RPMI7951 (cell line): ENCODE measurements at regions not wholly inside any gene's neighbourhood (a gene's known extent, or its start where the extent isn't known, plus 50 kb on each side); places are given as distances from the start of the nearest gene placed in this dataset.
"Not testable (repeated sequence)": the region's sequence is repeated elsewhere in the genome, so short reads cannot be mapped to it uniquely, and the experiment has no call there.

ENCODE experiments used
- DNase-seq: peaks from one replicate; pipeline ENCODE4 v3.0.0-alpha.2; 2012; ENCODE audit warnings: low read depth

DNA sequence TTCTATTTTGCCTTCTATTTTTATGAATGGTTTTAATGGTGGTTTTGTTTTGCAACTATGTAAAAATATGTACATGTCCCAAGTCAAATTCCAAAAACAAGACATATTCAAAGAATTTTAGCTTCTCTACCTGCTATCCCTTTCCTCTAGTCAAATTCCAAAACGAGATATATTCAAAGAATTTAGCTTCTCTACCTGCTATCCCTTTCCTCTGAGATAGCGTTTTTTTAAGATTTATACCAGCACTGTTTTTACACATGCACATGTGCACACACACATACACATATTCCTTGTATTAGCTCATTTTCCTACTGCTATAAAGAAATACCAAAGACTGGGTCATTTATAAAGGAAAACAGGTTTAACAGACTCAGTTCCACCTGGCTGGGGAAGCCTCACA lies 199.1 kb upstream of the ARL4C start:
- DNase-seq: no peak

- peak; percentile 90 for DNase-seq
These were observed 197.5 kb upstream of the ARL4C start for GRCh38 chr2:234694244-234695013.

- not testable (repeated sequence) for DNase-seq
These were observed 196.9 kb upstream of the ARL4C start for GRCh38 chr2:234693681-234694190.

DNA sequence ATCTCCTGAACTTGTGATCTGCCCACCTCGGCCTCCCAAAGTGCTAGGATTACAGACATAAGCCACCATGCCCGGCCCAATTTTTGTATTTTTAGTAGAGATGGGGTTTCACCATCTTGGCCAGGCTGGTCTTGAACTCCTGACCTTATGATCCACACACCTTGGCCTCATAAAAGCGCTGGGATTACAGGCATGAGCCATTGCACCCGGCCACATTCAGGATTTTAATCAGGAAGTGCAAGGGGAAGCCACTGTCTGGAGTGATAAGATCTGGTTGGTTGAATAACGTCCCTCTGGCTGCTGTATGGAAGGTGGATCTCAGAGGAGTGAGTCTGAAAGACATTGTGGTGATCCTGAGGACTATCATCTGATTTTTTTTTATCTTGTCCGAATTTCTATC lies 196.3 kb upstream of the ARL4C start:
- DNase-seq: not testable (repeated sequence)

DNA sequence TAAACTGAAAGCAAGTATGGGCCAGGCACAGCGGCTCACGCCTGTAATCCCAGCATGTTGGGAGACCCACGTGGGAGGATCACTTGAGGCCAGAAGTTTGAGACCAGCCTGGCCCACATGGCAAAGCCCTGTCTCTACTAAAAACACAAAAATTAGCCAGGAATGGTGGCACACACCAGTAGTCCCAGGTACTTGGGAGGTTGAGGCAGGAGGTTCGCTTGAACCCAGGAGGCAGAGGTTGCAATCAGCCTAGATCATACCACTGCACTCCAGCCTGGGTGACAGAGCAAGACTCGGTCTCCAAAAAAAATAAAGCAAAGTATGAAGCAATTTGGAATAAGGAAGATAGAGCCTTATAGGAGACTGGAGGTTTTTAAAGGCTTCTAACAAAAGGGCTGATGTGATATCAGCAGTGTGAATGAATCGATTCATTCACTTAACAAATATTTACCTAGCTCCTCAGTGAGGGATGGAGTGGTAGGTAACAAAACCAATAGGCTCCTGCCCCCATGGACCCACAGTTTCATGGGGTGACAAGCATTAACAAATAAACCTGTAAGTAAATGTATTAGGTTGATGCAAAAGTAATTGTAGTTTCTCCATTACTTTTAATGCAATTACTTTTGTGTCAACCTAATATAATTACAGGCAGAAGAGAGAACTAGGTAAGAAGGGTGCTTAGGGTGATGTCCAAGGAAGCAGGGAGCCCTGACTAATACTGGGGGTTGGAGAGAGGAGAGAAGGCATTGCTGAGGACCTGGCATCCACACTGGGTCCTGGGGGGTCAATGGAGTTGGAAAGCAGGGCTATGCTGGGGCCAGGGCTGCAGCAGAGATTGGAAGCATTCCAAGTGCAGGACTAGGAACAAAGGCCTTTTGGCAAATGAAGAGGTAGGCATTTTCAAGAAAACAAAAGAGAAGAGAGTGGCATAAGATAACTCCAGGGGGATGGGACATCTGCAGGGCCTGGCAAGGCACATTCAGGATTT lies 195.4 kb upstream of the ARL4C start:
- no peak for DNase-seq

GRCh38 chr2:234691214-234691575 lies 194.3 kb upstream of the ARL4C start:
- DNase-seq: peak; percentile 40

DNA sequence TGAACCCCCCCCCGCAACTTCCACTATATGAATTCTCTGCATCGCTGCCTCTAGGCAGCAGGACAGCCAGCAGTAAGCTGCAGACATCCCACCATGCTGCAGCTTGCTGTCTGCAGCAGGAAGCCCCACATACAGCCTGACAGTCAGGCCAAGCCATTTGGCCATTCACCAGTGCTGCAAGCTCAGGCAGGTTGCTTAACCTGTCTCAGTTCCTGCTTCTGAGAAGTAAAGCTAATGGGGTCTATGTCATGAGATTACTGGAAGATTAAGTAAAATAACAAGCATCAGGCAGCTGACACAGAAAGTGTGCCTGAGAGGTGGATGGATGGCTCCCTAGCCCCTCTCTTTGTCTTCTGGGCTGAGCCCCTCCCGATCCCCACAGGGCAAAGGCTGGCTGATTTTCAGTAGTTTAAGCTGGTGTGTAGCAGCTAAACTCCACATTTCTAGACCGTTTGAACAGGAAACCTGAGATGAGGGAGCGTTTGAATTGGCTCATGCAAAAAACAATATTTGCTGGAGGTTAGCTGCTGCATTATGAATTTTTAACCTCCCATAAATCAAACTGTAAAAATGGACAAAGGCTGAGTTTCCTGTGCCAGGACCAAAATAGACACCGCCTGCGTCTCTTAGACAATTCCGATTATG lies 193.8 kb upstream of the ARL4C start:
- peak; percentile 27 for DNase-seq

DNA sequence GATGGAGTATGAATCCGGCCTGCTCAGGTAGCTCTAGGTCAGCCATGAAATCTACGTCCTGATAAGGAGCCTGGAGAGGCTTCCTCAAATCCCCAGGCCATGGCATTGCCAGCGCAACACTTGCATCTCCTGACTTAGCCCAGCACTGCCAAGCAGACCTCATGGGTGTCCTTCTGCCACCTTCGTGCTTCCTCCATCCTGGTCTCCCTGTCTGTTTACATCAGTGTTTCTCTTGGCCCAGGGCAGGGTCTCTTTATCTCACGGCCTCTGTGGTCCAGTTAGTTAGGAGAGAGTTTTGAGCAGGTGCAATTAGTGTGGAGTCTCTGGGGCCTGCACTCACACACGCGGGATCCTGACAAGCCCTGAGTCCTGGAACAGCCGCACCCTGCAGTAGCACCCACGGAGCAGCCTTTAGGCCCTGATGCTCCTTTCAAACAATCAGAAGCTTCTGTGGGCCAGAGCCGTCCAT lies 193.1 kb upstream of the ARL4C start:
- no peak for DNase-seq

GRCh38 chr2:234687718-234688475 lies 191.0 kb upstream of the ARL4C start:
- DNase-seq: no peak

- peak; percentile 68 for DNase-seq
These were observed 189.4 kb upstream of the ARL4C start for GRCh38 chr2:234686088-234686890.

DNA sequence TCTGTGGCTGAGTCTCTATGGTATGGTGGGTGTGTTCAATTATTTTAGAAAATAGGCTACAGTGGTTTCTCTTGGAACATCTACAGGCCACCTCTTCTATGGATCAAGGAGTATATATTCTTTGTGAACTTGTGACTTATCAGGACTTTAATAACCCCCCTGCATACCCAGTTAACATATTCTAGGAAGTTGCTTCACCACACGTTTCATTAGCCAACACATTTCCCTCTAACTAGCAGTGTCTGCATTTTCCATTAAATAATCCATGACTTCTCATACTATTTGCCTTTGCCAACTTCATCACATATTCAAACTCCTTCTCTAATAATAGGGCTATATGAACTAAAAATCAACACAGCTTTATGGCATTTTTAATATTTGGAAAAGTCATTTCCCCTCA lies 187.6 kb upstream of the ARL4C start:
- no peak for DNase-seq

DNA sequence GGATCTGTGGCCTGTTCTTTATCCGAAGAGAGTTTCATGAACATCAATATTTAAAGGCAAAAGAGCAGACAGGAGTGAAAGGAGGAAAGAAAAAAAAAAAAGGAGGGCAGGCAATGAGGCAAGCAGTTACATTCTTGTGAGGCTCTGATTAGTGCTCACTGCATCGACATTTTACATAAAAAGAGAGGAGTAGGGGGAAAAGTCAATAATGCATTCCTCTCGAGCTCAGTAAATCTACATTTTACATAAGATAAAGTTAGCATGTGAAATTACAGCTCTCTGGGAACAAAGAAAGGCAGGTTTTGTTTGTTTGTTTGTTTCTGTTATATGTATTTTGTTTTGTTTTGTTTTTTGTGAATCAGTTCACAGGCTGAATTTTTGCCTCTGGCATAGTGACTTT lies 187.1 kb upstream of the ARL4C start:
- no peak for DNase-seq

DNA sequence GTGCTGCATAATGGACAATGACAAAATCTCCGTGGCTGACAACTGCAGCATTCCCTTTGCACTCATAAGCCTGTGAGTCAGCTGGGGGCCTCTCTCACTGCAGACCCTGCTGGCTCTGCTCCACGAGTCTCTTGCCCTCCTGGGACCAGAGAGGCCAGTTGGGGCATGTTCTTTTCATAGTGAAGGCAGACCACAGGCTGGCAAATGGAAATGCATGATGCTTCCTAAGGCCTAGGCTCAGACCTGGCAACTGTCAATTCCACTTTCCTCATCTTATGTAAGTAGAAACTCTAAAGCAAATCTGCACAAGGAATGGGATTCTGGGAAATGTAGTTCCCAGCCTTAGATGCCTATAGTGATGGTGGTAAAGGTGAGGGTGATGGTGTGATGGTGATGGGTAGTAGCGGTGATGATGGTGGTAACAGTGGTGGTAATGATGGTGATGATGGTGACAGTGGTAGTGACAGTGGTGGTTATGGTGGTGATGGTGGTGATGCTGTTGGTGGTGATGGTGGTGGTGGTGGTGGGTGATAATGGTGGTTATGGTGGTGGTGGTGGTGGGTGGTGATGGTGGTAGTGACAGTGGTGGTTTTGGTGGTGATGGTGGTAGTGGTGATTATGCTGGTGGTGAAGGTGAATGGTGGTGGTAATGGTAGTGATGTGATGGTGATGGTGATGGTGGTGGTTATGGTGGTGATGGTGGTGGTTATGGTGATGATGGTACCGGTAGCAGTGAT lies 185.8 kb upstream of the ARL4C start:
- peak; percentile 69 for DNase-seq

DNA sequence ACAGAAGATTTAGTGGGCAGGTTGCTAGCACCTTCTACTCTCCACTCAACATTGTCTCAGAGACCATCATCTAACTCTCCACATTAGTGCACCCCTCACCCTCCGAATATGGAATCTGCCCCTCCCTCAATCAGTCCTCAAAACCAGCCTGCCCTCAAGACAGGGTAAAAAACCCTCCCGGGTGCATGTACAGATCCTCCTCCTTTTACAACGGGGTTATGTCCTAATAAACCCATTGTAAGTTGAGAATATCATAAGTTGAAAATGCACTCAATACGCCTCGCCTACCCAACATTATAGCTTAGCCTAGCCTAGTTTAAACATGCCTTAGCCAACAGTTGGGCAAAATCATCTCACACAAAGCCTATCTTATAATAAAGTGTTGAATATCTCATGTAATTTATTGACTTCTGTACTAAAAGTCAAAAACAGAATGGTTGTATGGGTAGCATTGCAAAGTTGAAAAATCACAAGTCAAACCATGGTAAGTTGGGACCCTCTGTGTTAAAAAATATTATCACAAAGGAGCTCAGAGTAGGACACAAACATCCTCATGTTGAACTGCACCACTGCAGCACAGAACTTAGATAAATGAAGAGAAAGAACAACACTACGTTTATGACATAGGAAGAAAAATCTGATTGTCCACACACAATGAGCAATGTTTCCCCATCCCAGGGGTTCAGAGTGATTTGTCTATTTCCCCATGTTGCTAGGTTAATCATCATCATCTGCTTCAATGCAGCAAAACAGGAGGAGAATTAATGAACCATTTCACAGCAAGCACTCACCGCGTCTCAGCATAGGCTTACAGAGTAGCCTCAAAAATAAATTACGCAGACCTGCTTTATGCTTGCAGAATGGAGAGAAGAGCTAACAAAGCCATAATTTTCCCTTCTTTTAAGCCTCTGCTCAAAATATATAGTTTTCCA lies 184.1 kb upstream of the ARL4C start:
- DNase-seq: no peak

DNA sequence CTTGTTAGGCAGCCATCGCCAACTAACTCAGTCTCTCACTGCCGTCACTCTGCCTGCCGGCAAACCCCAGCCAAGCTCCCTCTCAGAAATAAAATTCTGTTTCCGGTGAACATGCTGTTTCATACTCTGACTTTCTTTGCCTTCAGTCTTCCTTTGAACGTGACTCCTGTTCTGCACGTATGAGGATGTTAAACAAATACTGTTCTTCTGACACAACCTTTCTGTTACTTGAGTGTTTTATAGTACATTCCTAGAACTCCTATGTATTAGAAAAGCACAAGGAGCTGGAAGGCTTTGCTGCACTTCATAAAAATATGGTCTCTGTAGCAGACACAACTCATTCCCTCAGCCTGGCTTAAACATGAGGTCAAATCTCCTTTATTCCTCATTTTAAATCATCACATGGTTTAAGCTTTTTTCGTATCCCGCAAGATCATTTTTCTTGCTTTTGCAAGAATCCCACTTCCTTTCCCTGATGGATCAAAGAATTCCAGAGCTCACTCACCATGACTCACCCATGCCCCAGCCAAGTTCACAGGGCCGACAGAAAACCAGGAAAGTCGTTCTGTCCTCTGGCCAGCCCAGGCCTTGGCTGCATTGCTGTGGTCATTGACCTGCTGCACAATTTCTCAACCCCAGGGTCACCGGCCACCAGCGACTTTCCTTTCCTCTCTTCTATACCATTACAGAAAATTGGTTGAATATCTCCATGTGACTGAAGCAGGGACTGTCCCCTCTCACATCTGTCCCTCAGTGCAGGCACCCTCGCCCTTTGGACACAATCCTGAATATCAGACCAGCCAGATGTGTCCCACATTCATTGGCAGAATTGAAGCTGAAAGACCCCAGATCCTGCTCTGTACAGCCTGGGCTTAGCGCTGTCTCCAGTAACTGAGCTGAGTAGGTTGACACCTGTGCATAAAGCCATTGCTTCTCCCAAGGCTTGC lies 183.1 kb upstream of the ARL4C start:
- peak; percentile 100 for DNase-seq

DNA sequence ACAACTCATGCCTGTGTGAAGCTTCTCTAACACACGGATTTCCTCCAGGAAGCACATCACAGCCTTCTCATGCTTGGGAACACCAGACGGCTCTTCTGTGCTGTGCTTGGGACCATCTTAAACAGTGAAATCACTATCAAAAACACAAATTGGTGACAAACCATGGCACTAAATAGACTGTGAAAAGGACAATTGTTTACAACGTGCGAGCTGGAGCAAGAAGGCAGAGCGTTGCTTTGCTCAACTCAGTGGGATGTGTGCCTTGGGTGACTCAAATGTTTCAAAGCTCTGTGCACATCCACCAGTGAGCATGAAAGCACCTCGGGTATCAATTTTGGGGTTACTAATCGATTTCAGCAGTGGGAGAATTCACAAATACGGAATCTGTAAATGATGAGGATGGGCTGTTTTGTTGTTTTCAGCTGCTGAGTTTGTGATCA lies 182.4 kb upstream of the ARL4C start:
- DNase-seq: no peak

- peak; percentile 100 for DNase-seq
These were observed 181.8 kb upstream of the ARL4C start for GRCh38 chr2:234678711-234679110.
